ENCODE measurements at regions not wholly inside any gene's neighbourhood (a gene's known extent, or its start where the extent isn't known, plus 50 kb on each side); places are given as distances from the start of the nearest gene placed in this dataset.
"Not testable (repeated sequence)": the region's sequence is repeated elsewhere in the genome, so short reads cannot be mapped to it uniquely, and the experiment has no call there.

GRCh38 chr2:121837591-121837990 lies 82.1 kb downstream of the TSN start:
- intact Hi-C loops (cut with DNase I): no loop called here
- H3K27ac ChIP-seq: no peak overlapping the region
- DNase-seq (no peak), ATAC-seq (no peak)
- H3K9me3 ChIP-seq: no peaks in the 10 kb centered on the region
- WGBS, 3 donors: 60 to 64% (median 60%) methylated on average over 3 of the region's 3 CpGs
- no peak overlapping the region for H3K4me3 ChIP-seq
- H3K27me3 ChIP-seq (ENCODE audit: insufficient read depth in 3 of 3, low read length in 2 of 3): no peaks in the 10 kb centered on the region
- no peaks in the 10 kb centered on the region for H3K36me3 ChIP-seq (ENCODE audit: insufficient read depth in 1 of 2, low read depth in 1 of 2)
- no peak for TF ChIP-seq CTCF (IDR thresholded peaks at IDR 0.05)
- no peaks in the 10 kb centered on the region for H3K4me1 ChIP-seq

- DNase-seq (no peak), ATAC-seq (no peak)
- Histone ChIP-seq H3K27me3 (ENCODE audit: insufficient read depth in 3 of 3, low read length in 2 of 3) (no peaks in the 10 kb centered on the region), H3K9me3 (no peaks in the 10 kb centered on the region), H3K27ac (no peak overlapping the region), H3K36me3 (ENCODE audit: insufficient read depth in 1 of 2, low read depth in 1 of 2) (no peaks in the 10 kb centered on the region), H3K4me3 (no peak overlapping the region), H3K4me1 (no peaks in the 10 kb centered on the region)
- intact Hi-C loops (cut with DNase I): no loop called here
- TF ChIP-seq CTCF (IDR thresholded peaks at IDR 0.05): no peak
- WGBS, 3 donors: 94 to 95% (median 94%) methylated on average over 2 of the region's 2 CpGs
Observed at GRCh38 chr2:121838551-121838950, 83.1 kb downstream of the TSN start.

- no peaks in the 10 kb centered on the region for H3K4me1 ChIP-seq
- intact Hi-C loops (cut with DNase I): no loop called here
Observed at GRCh38 chr2:121839584-121839983, 84.1 kb downstream of the TSN start.

GRCh38 chr2:121849236-121849635 lies 93.8 kb downstream of the TSN start:
- no peaks in the 10 kb centered on the region for H3K36me3 ChIP-seq (ENCODE audit: insufficient read depth in 1 of 2, low read depth in 1 of 2)
- ATAC-seq: no peak
- H3K9me3 ChIP-seq: no peaks in the 10 kb centered on the region
- H3K27ac ChIP-seq: no peak overlapping the region
- H3K27me3 ChIP-seq (ENCODE audit: insufficient read depth in 3 of 3, low read length in 2 of 3): peaks cover 0 to 3% (median 0%) of the 10 kb centered on the region in 3 donors
- 57 to 65% (median 64%) methylated on average over 2 of the region's 2 CpGs for WGBS, 3 donors
- no peaks in the 10 kb centered on the region for H3K4me1 ChIP-seq
- H3K4me3 ChIP-seq: no peak overlapping the region
- intact Hi-C loops (cut with DNase I): no loop called here
- TF ChIP-seq CTCF (IDR thresholded peaks at IDR 0.05): no peak
- no peak for DNase-seq

More at GRCh38 chr2:121839584-121839983, 84.1 kb downstream of the TSN start:
- Histone ChIP-seq H3K9me3 (no peaks in the 10 kb centered on the region), H3K36me3 (ENCODE audit: insufficient read depth in 1 of 2, low read depth in 1 of 2) (no peaks in the 10 kb centered on the region), H3K27ac (no peak overlapping the region), H3K27me3 (ENCODE audit: insufficient read depth in 3 of 3, low read length in 2 of 3) (no peaks in the 10 kb centered on the region), H3K4me3 (no peak overlapping the region)
- 80 to 85% (median 83%) methylated on average over 3 of the region's 3 CpGs for WGBS, 3 donors
- DNase-seq (no peak), ATAC-seq (no peak)
- TF ChIP-seq CTCF (IDR thresholded peaks at IDR 0.05): no peak

GRCh38 chr2:121853149-121853548 lies 97.7 kb downstream of the TSN start:
- DNase-seq; ATAC-seq; H3K4me1 ChIP-seq; H3K4me3 ChIP-seq; intact Hi-C loops (cut with DNase I); H3K27me3 ChIP-seq (ENCODE audit: insufficient read depth in 3 of 3, low read length in 2 of 3); H3K9me3 ChIP-seq; H3K27ac ChIP-seq; H3K36me3 ChIP-seq (ENCODE audit: insufficient read depth in 1 of 2, low read depth in 1 of 2): not testable (repeated sequence)
- 50 to 87% (median 69%) methylated on average over 1 of the region's 1 CpG for WGBS, 3 donors
